ENCODE measurements at regions not wholly inside any gene's neighbourhood (a gene's known extent, or its start where the extent isn't known, plus 50 kb on each side); places are given as distances from the start of the nearest gene placed in this dataset.

- TF ChIP-seq POLR2AphosphoS5 (IDR thresholded peaks at IDR 0.05) (no peak), CTCF (IDR thresholded peaks at IDR 0.05) (no peak)
Observed at GRCh38 chr15:87348746-87349145, 907.8 kb downstream of the NTRK3 start.
